GM19025 (cell line): ENCODE measurements at regions not wholly inside any gene's neighbourhood (a gene's known extent, or its start where the extent isn't known, plus 50 kb on each side); places are given as distances from the start of the nearest gene placed in this dataset.
"Not testable (repeated sequence)": the region's sequence is repeated elsewhere in the genome, so short reads cannot be mapped to it uniquely, and the experiment has no call there.

Experiments used
- ATAC-seq: cut with Tn5 transposase; IDR thresholded peaks from one replicate; pipeline ENCODE4 v1.9.1; 2021; ENCODE audit warnings: mild to moderate bottlenecking, low read depth, moderate library complexity; ENCODE audit not compliant: unreplicated experiment

GRCh38 chr11:103792981-103793468 lies 243.4 kb upstream of the DDI1 start:
- no peak for ATAC-seq

- ATAC-seq: no peak
These were observed 242.2 kb upstream of the DDI1 start for GRCh38 chr11:103794262-103794661.

GRCh38 chr11:103798026-103798425 lies 238.4 kb upstream of the DDI1 start:
- ATAC-seq: no peak

- no peak for ATAC-seq
These were observed 238.0 kb upstream of the DDI1 start for GRCh38 chr11:103798446-103798845.

GRCh38 chr11:103800406-103801114 lies 235.9 kb upstream of the DDI1 start:
- ATAC-seq: no peak

GRCh38 chr11:103803062-103803461 lies 233.4 kb upstream of the DDI1 start:
- ATAC-seq: no peak

- no peak for ATAC-seq
These were observed 230.8 kb upstream of the DDI1 start for GRCh38 chr11:103805688-103806009.

- peak; percentile 79 for ATAC-seq
These were observed 230.1 kb upstream of the DDI1 start for GRCh38 chr11:103806130-103806895.

GRCh38 chr11:103807806-103808205 lies 228.6 kb upstream of the DDI1 start:
- no peak for ATAC-seq

GRCh38 chr11:103808252-103808651 lies 228.2 kb upstream of the DDI1 start:
- no peak for ATAC-seq

GRCh38 chr11:103811870-103812455 lies 224.5 kb upstream of the DDI1 start:
- no peak for ATAC-seq

- ATAC-seq: no peak
These were observed 223.8 kb upstream of the DDI1 start for GRCh38 chr11:103812680-103813079.

- not testable (repeated sequence) for ATAC-seq
These were observed 216.1 kb upstream of the DDI1 start for GRCh38 chr11:103820345-103820744.

- no peak for ATAC-seq
These were observed 212.3 kb upstream of the DDI1 start for GRCh38 chr11:103824116-103824515.

GRCh38 chr11:103825469-103825868 lies 211.0 kb upstream of the DDI1 start:
- no peak for ATAC-seq

GRCh38 chr11:103826856-103827255 lies 209.6 kb upstream of the DDI1 start:
- no peak for ATAC-seq

- no peak for ATAC-seq
These were observed 206.8 kb upstream of the DDI1 start for GRCh38 chr11:103829596-103829995.

GRCh38 chr11:103830205-103830604 lies 206.2 kb upstream of the DDI1 start:
- ATAC-seq: no peak

GRCh38 chr11:103832762-103833161 lies 203.7 kb upstream of the DDI1 start:
- no peak for ATAC-seq

GRCh38 chr11:103842191-103842590 lies 194.2 kb upstream of the DDI1 start:
- no peak for ATAC-seq

GRCh38 chr11:103842795-103843194 lies 193.6 kb upstream of the DDI1 start:
- no peak for ATAC-seq
